MCF 10A (cell line): ENCODE measurements at regions not wholly inside any gene's neighbourhood (a gene's known extent, or its start where the extent isn't known, plus 50 kb on each side); places are given as distances from the start of the nearest gene placed in this dataset.

Experiments
- BruUV-seq: library from RNA; stranded (reverse); fragments of 400-500 nt; replicated peaks from 2 replicates; lab custom pipeline; 2021; lab: Mats Ljungman, UMichigan
- CTCF ChIA-PET: fragments of 300-600 bp; sonication (Branson Sonifier 250); formaldehyde crosslinking; extraction: SDS; loops from one replicate; lab custom pipeline; 2021; ENCODE audit warnings: antibody characterized with exemption, inconsistent platforms; lab: Yijun Ruan, JAX
- POLR2A ChIA-PET: fragments of 300-600, 350-650 bp; sonication (Branson Sonifier 250); formaldehyde crosslinking; extraction: SDS; loops from one replicate; lab custom pipeline; 2020; ENCODE audit warnings: antibody characterized with exemption, inconsistent platforms; lab: Yijun Ruan, JAX
- DNase-seq: peaks from one replicate; pipeline ENCODE4 v3.0.0-alpha.2; 2018; ENCODE audit not compliant: unreplicated experiment
- H3K27ac Mint-ChIP-seq: one replicate; pipeline ENCODE4 v1.8.0; 2022; ENCODE audit warnings: mild to moderate bottlenecking, low read depth, mixed read lengths; ENCODE audit not compliant: unreplicated experiment
- H3K27me3 Mint-ChIP-seq: one replicate; pipeline ENCODE4 v1.8.0; 2022; ENCODE audit warnings: mixed read lengths; ENCODE audit not compliant: insufficient read depth, unreplicated experiment
- H3K36me3 Mint-ChIP-seq: one replicate; pipeline ENCODE4 v1.8.0; 2022; ENCODE audit warnings: mild to moderate bottlenecking, moderate library complexity, mixed read lengths; ENCODE audit not compliant: insufficient read depth, unreplicated experiment
- H3K4me1 Mint-ChIP-seq: one replicate; pipeline ENCODE4 v1.8.0; 2022; ENCODE audit warnings: mixed read lengths; ENCODE audit not compliant: insufficient read depth, unreplicated experiment
- H3K4me3 Mint-ChIP-seq: one replicate; pipeline ENCODE4 v1.8.0; 2022; ENCODE audit warnings: mild to moderate bottlenecking, moderate library complexity, mixed read lengths; ENCODE audit not compliant: unreplicated experiment
- H3K9me3 Mint-ChIP-seq: one replicate; pipeline ENCODE4 v1.8.0; 2022; ENCODE audit warnings: mixed read lengths; ENCODE audit not compliant: unreplicated experiment
- CTCF ChIP-seq: fragments of 200-600 bp; IDR thresholded peaks from one replicate; pipeline ENCODE4 v1.8.0; 2022; ENCODE audit warnings: antibody characterized with exemption, mild to moderate bottlenecking; ENCODE audit not compliant: unreplicated experiment
- intact Hi-C: fragments of 100-400 bp; cut with micrococcal nuclease; formaldehyde crosslinking; loops from 2 replicates; pipeline ENCODE4 v1.14.1; 2022

DNA sequence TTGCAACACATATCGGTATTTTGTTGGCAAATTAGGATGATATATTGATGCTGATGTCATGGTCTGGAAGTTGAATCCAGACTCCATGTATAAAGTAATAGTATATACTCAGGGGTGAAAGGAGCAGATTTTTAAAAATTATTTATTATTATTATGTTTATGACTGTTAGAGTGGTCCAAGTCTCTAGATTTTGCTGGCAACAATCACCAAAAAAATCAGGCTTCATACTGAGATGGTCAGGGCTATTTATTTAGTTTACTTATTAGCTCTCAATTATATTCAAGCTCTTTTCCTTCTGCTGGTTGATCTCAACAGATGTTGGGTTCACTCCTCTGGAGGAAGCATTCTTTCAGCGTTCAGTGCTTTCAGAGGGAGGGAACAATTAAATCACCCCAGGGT, 73.9 kb upstream of the VCX3B start:
- ChIA-PET CTCF (interaction anchor here (0.6 kb wide), 1 partner anchor 330 kb away, joined by 4 read pairs; no protein-coding TSS in a partner anchor), POLR2A (no interaction called here)
- intact Hi-C loops, result no loop called here
- Mint-ChIP-seq H3K4me3 (no peak overlapping the region), H3K9me3 (peaks cover 8% of the 10 kb centered on the region), H3K4me1 (no peaks in the 10 kb centered on the region), H3K36me3 (no peaks in the 10 kb centered on the region), H3K27me3 (no peaks in the 10 kb centered on the region), H3K27ac (no peak overlapping the region)
- BruUV-seq, result no TSS peak
- no peak for TF ChIP-seq CTCF
- DNase-seq, result no peak

DNA sequence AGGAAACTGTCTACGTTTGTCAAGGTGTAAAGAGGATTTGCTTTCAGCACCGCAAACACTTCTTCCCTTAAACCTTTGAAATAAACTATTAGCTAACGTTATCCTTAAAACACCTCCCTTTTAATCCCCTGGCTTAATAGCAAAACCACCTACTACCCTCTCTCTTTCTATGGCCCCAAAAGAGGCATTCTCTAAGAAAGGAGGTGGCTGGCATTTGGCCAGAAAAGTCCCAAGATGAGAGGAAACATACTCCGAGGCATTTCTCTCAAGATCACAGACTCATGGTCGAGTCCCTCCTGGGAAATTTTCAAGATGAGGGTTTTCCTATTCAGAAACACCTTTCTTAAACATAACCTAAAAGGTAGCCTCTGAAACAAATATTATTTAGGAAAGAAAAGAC, 60.6 kb upstream of the VCX3B start:
- H3K4me1 Mint-ChIP-seq, result no peaks in the 10 kb centered on the region
- no TSS peak for BruUV-seq
- H3K27me3 Mint-ChIP-seq, result no peaks in the 10 kb centered on the region
- no peak for TF ChIP-seq CTCF
- peak overlapping the region; percentile 47 for H3K4me3 Mint-ChIP-seq
- POLR2A ChIA-PET, result interaction anchor here (0.7 to 2.0 kb wide), 7 partner anchors 21 to 319 kb away, joined by 3 to 11 read pairs (median 5); no protein-coding TSS in a partner anchor
- peaks cover 14% of the 10 kb centered on the region for H3K9me3 Mint-ChIP-seq
- H3K36me3 Mint-ChIP-seq, result no peaks in the 10 kb centered on the region
- peak overlapping the region; percentile 25 for H3K27ac Mint-ChIP-seq
- intact Hi-C loops, result no loop called here
- DNase-seq, result peak; percentile 19
- CTCF ChIA-PET, result interaction anchor here (0.7 kb wide), 1 partner anchor 27 kb away, joined by 4 read pairs; no protein-coding TSS in a partner anchor

- TF ChIP-seq CTCF, result no peak
- POLR2A ChIA-PET, result interaction anchor here (0.5 to 2.0 kb wide), 5 partner anchors 21 to 1121 kb away, joined by 3 to 11 read pairs (median 5); no protein-coding TSS in a partner anchor
- no TSS peak for BruUV-seq
- peak; percentile 45 for DNase-seq
- intact Hi-C loops, result no loop called here
- Mint-ChIP-seq H3K27me3 (no peaks in the 10 kb centered on the region), H3K4me1 (no peaks in the 10 kb centered on the region), H3K9me3 (peaks cover 14% of the 10 kb centered on the region), H3K4me3 (peak overlapping the region; percentile 47), H3K27ac (peak overlapping the region; percentile 25), H3K36me3 (no peaks in the 10 kb centered on the region)
- CTCF ChIA-PET, result interaction anchor here (0.6 to 0.7 kb wide), 2 partner anchors 26 to 413 kb away, joined by 4 read pairs; no protein-coding TSS in a partner anchor
These were observed 60.2 kb upstream of the VCX3B start for GRCh38 chrX:8404471-8404870.

DNA sequence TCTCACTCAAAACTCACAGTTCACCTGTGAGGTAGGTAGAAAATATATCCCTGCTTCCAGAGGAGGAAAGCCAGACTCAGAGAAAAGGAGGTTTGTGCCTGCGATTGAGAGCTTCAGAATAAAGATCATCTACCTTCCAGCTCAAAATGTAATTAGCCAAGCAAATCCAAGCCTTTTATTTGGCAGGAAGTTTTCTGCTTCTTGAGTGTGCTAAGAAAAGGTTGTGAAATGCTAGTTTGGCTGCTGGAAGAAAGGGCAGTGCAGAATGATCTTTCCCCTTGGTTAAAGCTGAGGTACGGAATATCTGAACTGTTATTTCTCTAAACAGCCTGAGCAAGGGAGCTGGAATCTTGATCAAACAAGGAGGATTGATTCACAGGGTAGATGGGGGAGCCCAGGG, 59.7 kb upstream of the VCX3B start:
- peak overlapping the region; percentile 47 for H3K4me3 Mint-ChIP-seq
- intact Hi-C loops, result no loop called here
- no peaks in the 10 kb centered on the region for H3K27me3 Mint-ChIP-seq
- peaks cover 13% of the 10 kb centered on the region for H3K9me3 Mint-ChIP-seq
- no TSS peak for BruUV-seq
- no peaks in the 10 kb centered on the region for H3K36me3 Mint-ChIP-seq
- H3K4me1 Mint-ChIP-seq, result no peaks in the 10 kb centered on the region
- peak overlapping the region; percentile 25 for H3K27ac Mint-ChIP-seq
- peak; percentile 31 for DNase-seq
- POLR2A ChIA-PET, result interaction anchor here (0.5 to 2.0 kb wide), 5 partner anchors 20 to 1121 kb away, joined by 3 to 11 read pairs (median 5); no protein-coding TSS in a partner anchor
- no peak for TF ChIP-seq CTCF
- CTCF ChIA-PET, result interaction anchor here (0.6 to 0.7 kb wide), 2 partner anchors 26 to 413 kb away, joined by 4 read pairs; no protein-coding TSS in a partner anchor
